ENCODE measurements at regions not wholly inside any gene's neighbourhood (a gene's known extent, or its start where the extent isn't known, plus 50 kb on each side); places are given as distances from the start of the nearest gene placed in this dataset.

DNA sequence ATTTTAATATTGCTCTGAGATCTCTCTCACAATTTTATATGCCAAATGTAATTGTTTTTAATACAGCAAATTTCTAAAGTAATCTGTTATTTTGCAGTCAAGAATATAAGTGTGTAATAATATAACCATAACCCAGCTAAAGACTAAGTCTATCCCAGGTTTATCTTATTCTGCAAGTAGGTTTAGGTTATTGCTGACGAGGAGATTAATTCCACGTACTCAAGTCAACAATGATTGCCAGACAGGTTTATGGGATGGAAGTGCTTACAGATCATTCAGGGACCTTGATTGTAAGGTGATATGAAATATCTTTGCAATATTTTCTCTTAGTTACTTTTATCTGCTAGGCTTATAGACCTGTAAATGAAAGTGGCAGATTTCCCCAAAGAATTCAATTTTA is 698.3 kb downstream of the HDGFL1 start:
- Histone ChIP-seq H4K20me1 (replicated peaks; ENCODE audit: control insufficient read depth, extremely low read depth, insufficient read depth, low read length) (no peaks in the 10 kb centered on the region), H3K9me1 (replicated peaks; ENCODE audit: control insufficient read depth, extremely low read depth, insufficient read depth, low read length) (no peaks in the 10 kb centered on the region), H3K4me2 (ENCODE audit: insufficient read depth, low read length) (no peak overlapping the region), H3K4me3 (replicated peaks in 1 of 3; ENCODE audit: insufficient read depth in 1 of 3, low read depth in 1 of 3, low read length in 3 of 3) (no peak overlapping the region), H3K9me3 (replicated peaks; ENCODE audit: control insufficient read depth, insufficient read depth, low read length) (no peaks in the 10 kb centered on the region), H3K4me1 (ENCODE audit: control insufficient read depth, extremely low read depth, insufficient read depth, low read length) (no peaks in the 10 kb centered on the region), H3K9ac (replicated peaks; ENCODE audit: extremely low read depth, insufficient read depth, low read length) (no peak overlapping the region), H2AFZ (ENCODE audit: low read depth, low read length) (no peak overlapping the region), H3K36me3 (ENCODE audit: control insufficient read depth in 2 of 2, extremely low read depth in 1 of 2, insufficient read depth in 2 of 2, low read length in 2 of 2) (no peaks in the 10 kb centered on the region), H3K27ac (ENCODE audit: insufficient read depth, low read depth, low read length) (no peak overlapping the region), H3K79me2 (ENCODE audit: control insufficient read depth, insufficient read depth, low read length) (no peaks in the 10 kb centered on the region), H3K27me3 (ENCODE audit: control insufficient read depth in 2 of 2, insufficient read depth in 2 of 2, low read length in 2 of 2) (no peaks in the 10 kb centered on the region)
- intact Hi-C loops (cut with micrococcal nuclease): no loop called here
- ChIA-PET CTCF (no interaction called here), POLR2A (no interaction called here)
- dilution Hi-C loops (cut with MboI; ENCODE audit: extremely low pct_ligation_motif_present, low sequenced_read_pairs): no loop called here
- FAIRE-seq (no peak), DNase-seq (ENCODE audit: low read depth, low spot score) (no peak)
- BruUV-seq (replicated peaks): no TSS peak
- TF ChIP-seq CTCF (IDR thresholded peaks at IDR 0.05; ENCODE audit: extremely low read depth in 1 of 2, insufficient read depth in 1 of 2, low read depth in 1 of 2, low read length in 2 of 2): no peak
- TF ChIP-seq MYC (IDR thresholded peaks at IDR 0.05; ENCODE audit: low read depth, low read length): no peak
- no peak for TF ChIP-seq EZH2 (IDR thresholded peaks at IDR 0.05; ENCODE audit: borderline replicate concordance, low read depth, low read length, severe bottlenecking)
- TF ChIP-seq POLR2A (IDR thresholded peaks at IDR 0.05; ENCODE audit: low read depth, low read length): no peak
- TF ChIP-seq MAX (IDR thresholded peaks at IDR 0.05; ENCODE audit: insufficient read depth, insufficient read length): no peak
- no peak for TF ChIP-seq GATA2 (IDR thresholded peaks at IDR 0.05; ENCODE audit: insufficient read depth, insufficient read length, low read depth, low read length)
- TF ChIP-seq FOS (IDR thresholded peaks at IDR 0.05; ENCODE audit: borderline replicate concordance, insufficient read depth, low read length): no peak
- TF ChIP-seq POLR2AphosphoS5 (IDR thresholded peaks at IDR 0.05; ENCODE audit: insufficient read depth, low read depth, low read length): no peak
- no peak for TF ChIP-seq JUN (IDR thresholded peaks at IDR 0.05; ENCODE audit: borderline replicate concordance, insufficient read depth, insufficient read length, low read depth)
